GM23248 (cell line): ENCODE measurements at regions not wholly inside any gene's neighbourhood (a gene's known extent, or its start where the extent isn't known, plus 50 kb on each side); places are given as distances from the start of the nearest gene placed in this dataset.

Experiments
- EZH2 ChIP-seq: fragments of 200-600 bp; sonication (generic); IDR thresholded peaks from 2 replicates; pipeline ENCODE4 v1.6.1; 2018; ENCODE audit warnings: antibody characterized with exemption, mild to moderate bottlenecking; ENCODE audit not compliant: insufficient read depth, poor library complexity, severe bottlenecking
- EZH2phosphoT487 ChIP-seq: fragments of 200-600 bp; sonication (generic); IDR thresholded peaks from 2 replicates; pipeline ENCODE4 v1.6.1; 2018; ENCODE audit warnings: antibody characterized with exemption, moderate library complexity, mild to moderate bottlenecking, low read depth; ENCODE audit not compliant: insufficient read depth

- TF ChIP-seq EZH2 (no peak), EZH2phosphoT487 (no peak)
Measured at GRCh38 chr15:49751751-49752150, 130.9 kb downstream of the DTWD1 start.
